Hepatocyte (in vitro differentiated cells): ENCODE measurements at regions not wholly inside any gene's neighbourhood (a gene's known extent, or its start where the extent isn't known, plus 50 kb on each side); places are given as distances from the start of the nearest gene placed in this dataset.
A peak's percentile ranks its signal among the peaks of the same experiment; 100 is the strongest.

Source experiments
- DNase-seq: peaks from one replicate; pipeline ENCODE4 v3.0.0-alpha.2; 2016; ENCODE audit warnings: low spot score
- H2AFZ ChIP-seq: fragments of 200-600 bp; sonication (generic); 2 replicates; pipeline ENCODE4 v1.6.0; 2016; ENCODE audit warnings: antibody characterized with exemption, mild to moderate bottlenecking
- H3K27ac ChIP-seq: fragments of 200-600 bp; sonication (generic); 2 replicates; pipeline ENCODE4 v1.5.1; 2016; ENCODE audit warnings: mild to moderate bottlenecking
- H3K27me3 ChIP-seq: fragments of 200-600 bp; sonication (generic); 2 replicates; pipeline ENCODE4 v1.6.1; 2016
- H3K36me3 ChIP-seq: fragments of 200-600 bp; sonication (generic); replicated peaks from 2 replicates; pipeline ENCODE4 v1.5.1; 2016; ENCODE audit warnings: low read depth; ENCODE audit not compliant: insufficient read depth
- H3K4me1 ChIP-seq: fragments of 200-600 bp; sonication (generic); 2 replicates; pipeline ENCODE4 v1.5.1; 2016; ENCODE audit warnings: mild to moderate bottlenecking, moderate library complexity; ENCODE audit not compliant: insufficient read depth
- H3K4me2 ChIP-seq: fragments of 200-600 bp; sonication (generic); 2 replicates; pipeline ENCODE4 v1.6.0; 2016
- H3K4me3 ChIP-seq: fragments of 200-600 bp; sonication (generic); 2 replicates; pipeline ENCODE4 v1.5.1; 2016; ENCODE audit warnings: mild to moderate bottlenecking
- H3K79me2 ChIP-seq: fragments of 200-600 bp; sonication (generic); 2 replicates; pipeline ENCODE4 v1.6.0; 2017; ENCODE audit warnings: mild to moderate bottlenecking
- H3K9me2 ChIP-seq: fragments of 200-600 bp; sonication (generic); replicated peaks from 2 replicates; pipeline ENCODE4 v1.6.0; 2017; ENCODE audit warnings: mild to moderate bottlenecking; ENCODE audit not compliant: insufficient read depth
- H3K9me3 ChIP-seq: fragments of 200-600 bp; sonication (generic); 2 replicates; pipeline ENCODE4 v1.5.1; 2016; ENCODE audit warnings: low read depth, mild to moderate bottlenecking
- H4K20me1 ChIP-seq: fragments of 200-600 bp; sonication (generic); 2 replicates; pipeline ENCODE4 v1.6.0; 2016; ENCODE audit warnings: mild to moderate bottlenecking; ENCODE audit not compliant: insufficient read depth, poor library complexity, severe bottlenecking
- EZH2 ChIP-seq: fragments of 200-600 bp; sonication (generic); IDR thresholded peaks from 2 replicates; pipeline ENCODE4 v1.6.1; 2016; ENCODE audit warnings: antibody characterized with exemption, mild to moderate bottlenecking, borderline replicate concordance
- EZH2phosphoT487 ChIP-seq: fragments of 200-600 bp; sonication (generic); IDR thresholded peaks from one replicate; pipeline ENCODE4 v1.6.1; 2018; ENCODE audit warnings: antibody characterized with exemption, mild to moderate bottlenecking, low read depth, moderate library complexity; ENCODE audit not compliant: unreplicated experiment, severe bottlenecking
- WGBS: methylation state at CpG from one replicate; pipeline ENCODE4 v1.1.6; 2016; ENCODE audit warnings: low lambda C conversion rate; ENCODE audit errors: missing lambda C conversion rate; 5-methylcytosine and 5-hydroxymethylcytosine counted together
- TF ChIP-seq, protein P1 (sequence below): fragments of 200-600 bp; sonication (generic); IDR thresholded peaks from 2 replicates; pipeline ENCODE4 v1.5.1; 2016; ENCODE audit warnings: antibody characterized with exemption, mild to moderate bottlenecking; ENCODE audit not compliant: poor library complexity

DNA sequence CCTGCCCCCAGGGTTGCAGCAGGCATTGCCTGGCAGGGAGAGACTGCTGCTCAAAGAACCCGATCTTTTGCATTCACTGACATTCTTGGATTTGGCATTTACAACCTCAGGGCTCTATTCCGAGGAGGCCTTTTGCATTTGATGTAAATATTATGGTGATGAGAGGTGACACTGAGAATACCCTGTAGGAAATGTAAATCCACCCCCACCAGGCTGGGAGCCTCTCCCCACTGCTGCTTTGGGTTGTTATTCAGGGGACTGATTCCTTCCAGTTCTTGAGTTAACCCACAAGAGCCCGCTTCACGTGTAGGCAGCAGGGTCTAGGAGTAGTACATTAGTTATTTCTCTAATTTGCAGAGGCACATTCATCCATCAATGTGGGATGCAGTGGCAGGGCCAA, 55.5 kb upstream of the ARAP3 start:
- Histone ChIP-seq H3K9me3 (no peaks in the 10 kb centered on the region), H2AFZ (no peak overlapping the region), H3K9me2 (no peaks in the 10 kb centered on the region), H4K20me1 (no peaks in the 10 kb centered on the region), H3K4me3 (no peak overlapping the region), H3K27ac (no peak overlapping the region), H3K27me3 (peaks cover 4% of the 10 kb centered on the region), H3K4me1 (no peaks in the 10 kb centered on the region), H3K79me2 (no peaks in the 10 kb centered on the region), H3K36me3 (no peaks in the 10 kb centered on the region), H3K4me2 (no peak overlapping the region)
- TF ChIP-seq, protein P1, sequence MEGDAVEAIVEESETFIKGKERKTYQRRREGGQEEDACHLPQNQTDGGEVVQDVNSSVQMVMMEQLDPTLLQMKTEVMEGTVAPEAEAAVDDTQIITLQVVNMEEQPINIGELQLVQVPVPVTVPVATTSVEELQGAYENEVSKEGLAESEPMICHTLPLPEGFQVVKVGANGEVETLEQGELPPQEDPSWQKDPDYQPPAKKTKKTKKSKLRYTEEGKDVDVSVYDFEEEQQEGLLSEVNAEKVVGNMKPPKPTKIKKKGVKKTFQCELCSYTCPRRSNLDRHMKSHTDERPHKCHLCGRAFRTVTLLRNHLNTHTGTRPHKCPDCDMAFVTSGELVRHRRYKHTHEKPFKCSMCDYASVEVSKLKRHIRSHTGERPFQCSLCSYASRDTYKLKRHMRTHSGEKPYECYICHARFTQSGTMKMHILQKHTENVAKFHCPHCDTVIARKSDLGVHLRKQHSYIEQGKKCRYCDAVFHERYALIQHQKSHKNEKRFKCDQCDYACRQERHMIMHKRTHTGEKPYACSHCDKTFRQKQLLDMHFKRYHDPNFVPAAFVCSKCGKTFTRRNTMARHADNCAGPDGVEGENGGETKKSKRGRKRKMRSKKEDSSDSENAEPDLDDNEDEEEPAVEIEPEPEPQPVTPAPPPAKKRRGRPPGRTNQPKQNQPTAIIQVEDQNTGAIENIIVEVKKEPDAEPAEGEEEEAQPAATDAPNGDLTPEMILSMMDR = no peak
- TF ChIP-seq EZH2phosphoT487 = no peak
- TF ChIP-seq EZH2 = no peak
- 42% methylated on average over 4 of the region's 4 CpGs for WGBS
- DNase-seq = no peak

DNA sequence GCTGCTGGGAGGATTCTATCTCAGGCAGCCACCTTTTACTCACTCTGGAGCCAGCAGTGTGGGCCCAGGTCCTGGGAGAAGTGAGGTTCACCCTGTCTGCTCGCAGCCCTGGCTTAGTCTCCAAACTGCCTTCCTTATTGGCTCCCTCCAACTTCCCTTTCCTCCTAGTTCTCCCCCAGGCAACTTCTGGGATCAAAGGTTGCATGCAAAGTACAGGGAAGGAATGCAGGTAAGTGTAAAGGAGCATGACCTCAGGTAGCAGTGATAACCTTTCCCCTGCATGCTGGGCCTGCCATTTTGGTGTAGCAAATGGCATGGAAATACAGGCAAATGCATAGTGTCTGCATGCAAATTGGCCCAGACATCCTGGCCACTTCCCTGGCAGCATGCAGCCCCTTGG, 53.8 kb upstream of the ARAP3 start:
- Histone ChIP-seq H3K27ac (no peak overlapping the region), H3K9me3 (no peaks in the 10 kb centered on the region), H3K27me3 (peaks cover 4% of the 10 kb centered on the region), H3K79me2 (no peaks in the 10 kb centered on the region), H4K20me1 (no peaks in the 10 kb centered on the region), H3K4me3 (no peak overlapping the region), H3K9me2 (no peaks in the 10 kb centered on the region), H2AFZ (no peak overlapping the region), H3K36me3 (no peaks in the 10 kb centered on the region), H3K4me1 (no peaks in the 10 kb centered on the region), H3K4me2 (no peak overlapping the region)
- DNase-seq = no peak
- TF ChIP-seq, protein P1 = no peak
- TF ChIP-seq EZH2 (no peak), EZH2phosphoT487 (no peak)
- WGBS = 29% methylated on average over 1 of the region's 1 CpG

DNA sequence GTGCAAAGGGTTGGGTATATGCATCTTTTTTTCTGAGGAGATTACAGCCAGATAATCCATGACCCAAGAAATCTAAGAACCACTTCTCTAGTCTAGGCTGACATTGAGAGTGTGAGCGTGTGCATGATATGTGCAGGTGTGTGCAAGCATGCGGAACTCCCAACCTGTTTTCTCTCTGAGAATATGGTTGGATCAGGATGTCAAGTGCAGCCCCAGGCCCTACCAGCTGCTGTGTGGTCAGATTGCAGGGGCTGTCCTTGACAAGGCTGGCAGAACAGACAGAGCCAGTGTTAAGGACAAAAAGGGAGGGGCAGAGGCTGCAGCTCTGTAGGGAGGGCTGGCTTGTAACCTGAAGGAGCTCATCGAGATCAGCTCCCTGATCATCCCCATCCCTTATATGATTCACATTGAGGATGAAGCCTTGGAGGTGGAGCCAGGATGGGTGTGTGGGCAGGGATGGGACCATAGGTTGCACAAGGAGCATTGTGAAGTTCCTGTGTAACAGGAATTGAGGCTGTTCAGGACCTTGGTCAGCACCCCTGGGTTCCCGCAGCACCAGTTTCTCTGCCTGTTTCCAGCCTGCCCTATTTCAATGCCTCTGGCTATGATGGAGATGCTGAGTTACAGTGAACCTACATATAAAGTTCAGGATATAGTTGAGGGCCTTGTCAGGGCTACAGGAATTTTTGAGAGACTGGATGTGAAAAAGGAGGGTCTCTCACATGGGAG, 52.6 kb upstream of the ARAP3 start:
- no peaks in the 10 kb centered on the region for H3K9me2 ChIP-seq
- no peak overlapping the region for H3K4me2 ChIP-seq
- H3K36me3 ChIP-seq = no peaks in the 10 kb centered on the region

More for the DNA sequence above, 52.6 kb upstream of the ARAP3 start:
- Histone ChIP-seq H3K4me3 (no peak overlapping the region), H3K4me1 (no peaks in the 10 kb centered on the region), H3K79me2 (no peaks in the 10 kb centered on the region), H3K27me3 (no peaks in the 10 kb centered on the region), H4K20me1 (no peaks in the 10 kb centered on the region), H3K27ac (no peak overlapping the region), H2AFZ (no peak overlapping the region), H3K9me3 (no peaks in the 10 kb centered on the region)
- WGBS = 54% methylated on average over 4 of the region's 4 CpGs
- TF ChIP-seq, protein P1 = no peak
- TF ChIP-seq EZH2 = no peak
- TF ChIP-seq EZH2phosphoT487 = no peak
- DNase-seq = peak; percentile 83
